Endothelial cell of hepatic sinusoid (primary cell): ENCODE measurements at regions not wholly inside any gene's neighbourhood (a gene's known extent, or its start where the extent isn't known, plus 50 kb on each side); places are given as distances from the start of the nearest gene placed in this dataset.

ENCODE experiments used
- in situ Hi-C: cut with HindIII; loops from 2 replicates; pipeline ENCODE4 v1.10.0; 2017; ENCODE audit warnings: low sequenced_read_pairs

- in situ Hi-C loops = no loop called here
These were observed 2249.2 kb upstream of the C9orf72 start for GRCh38 chr9:29822458-29822857.

GRCh38 chr9:29826421-29826820 lies 2253.1 kb upstream of the C9orf72 start:
- in situ Hi-C loops = no loop called here

GRCh38 chr9:29830821-29831220 lies 2257.5 kb upstream of the C9orf72 start:
- in situ Hi-C loops = no loop called here

DNA sequence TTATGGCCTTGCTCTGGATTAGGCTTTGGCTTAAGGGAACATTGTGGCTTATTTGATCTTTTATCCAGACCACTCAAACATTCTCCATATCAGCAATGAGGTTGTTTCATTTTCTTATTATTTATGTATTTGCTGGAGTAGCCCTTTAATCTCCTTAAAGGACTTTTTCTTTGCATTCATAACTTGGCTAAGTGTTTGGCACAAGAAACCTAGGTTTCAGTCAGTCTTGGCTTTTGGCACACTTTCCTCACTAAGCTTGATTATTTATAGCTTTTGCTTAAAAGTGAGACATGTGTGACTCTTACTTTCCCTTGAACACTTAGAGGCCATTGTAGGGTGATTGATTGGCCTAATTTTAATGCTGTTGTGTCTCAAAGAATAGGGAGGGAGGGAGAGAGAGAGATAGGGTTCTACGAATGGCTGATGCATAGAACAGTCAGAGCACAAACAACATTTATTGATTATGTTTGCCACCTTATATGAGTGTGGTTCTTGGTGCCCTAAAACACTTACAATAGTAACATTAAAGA lies 2265.3 kb upstream of the C9orf72 start:
- in situ Hi-C loops = no loop called here

DNA sequence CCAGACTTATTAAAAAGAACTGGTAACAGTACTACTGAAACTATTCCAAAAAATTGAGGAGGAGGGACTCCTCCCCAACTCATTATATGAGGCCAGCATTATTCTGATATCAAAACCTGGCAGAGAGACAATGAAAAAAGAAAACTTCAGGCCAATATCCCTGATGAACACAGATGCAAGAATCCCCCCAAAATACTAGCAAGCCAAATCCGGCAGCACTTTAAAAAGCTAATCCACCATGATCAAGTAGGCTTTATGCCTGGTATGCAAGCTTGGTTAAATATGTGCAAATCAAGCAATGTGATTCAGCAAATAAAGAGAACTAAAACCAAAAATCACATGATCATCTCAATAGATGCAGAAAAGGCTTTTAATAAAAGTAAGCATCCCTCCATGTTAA lies 2271.0 kb upstream of the C9orf72 start:
- in situ Hi-C loops = no loop called here

GRCh38 chr9:29850664-29851063 lies 2277.4 kb upstream of the C9orf72 start:
- in situ Hi-C loops = no loop called here

- in situ Hi-C loops = no loop called here
These were observed 2288.5 kb upstream of the C9orf72 start for GRCh38 chr9:29861803-29862202.

- in situ Hi-C loops = no loop called here
These were observed 2292.6 kb upstream of the C9orf72 start for GRCh38 chr9:29865764-29866313.

- in situ Hi-C loops = no loop called here
These were observed 2293.3 kb upstream of the C9orf72 start for GRCh38 chr9:29866556-29866955.

DNA sequence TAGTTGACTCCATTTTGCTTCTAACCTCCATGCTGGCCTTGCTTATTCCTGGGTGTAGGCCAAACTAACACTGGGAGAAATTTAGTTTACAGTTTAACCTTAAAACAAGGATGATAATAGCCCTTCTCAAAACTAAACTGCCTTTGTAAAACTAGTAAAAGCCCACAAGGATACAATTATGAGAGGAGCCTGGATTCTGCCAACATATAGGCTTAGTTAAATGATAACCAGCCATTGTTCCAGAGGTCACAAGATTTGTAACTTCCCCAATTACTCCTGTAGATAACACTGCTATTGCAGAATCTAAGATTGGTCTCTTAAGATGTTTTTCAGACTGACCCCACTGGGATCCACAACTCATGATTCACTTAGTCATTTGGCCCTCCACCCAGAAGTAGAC lies 2300.3 kb upstream of the C9orf72 start:
- in situ Hi-C loops = no loop called here

GRCh38 chr9:29875547-29875946 lies 2302.3 kb upstream of the C9orf72 start:
- in situ Hi-C loops = no loop called here

DNA sequence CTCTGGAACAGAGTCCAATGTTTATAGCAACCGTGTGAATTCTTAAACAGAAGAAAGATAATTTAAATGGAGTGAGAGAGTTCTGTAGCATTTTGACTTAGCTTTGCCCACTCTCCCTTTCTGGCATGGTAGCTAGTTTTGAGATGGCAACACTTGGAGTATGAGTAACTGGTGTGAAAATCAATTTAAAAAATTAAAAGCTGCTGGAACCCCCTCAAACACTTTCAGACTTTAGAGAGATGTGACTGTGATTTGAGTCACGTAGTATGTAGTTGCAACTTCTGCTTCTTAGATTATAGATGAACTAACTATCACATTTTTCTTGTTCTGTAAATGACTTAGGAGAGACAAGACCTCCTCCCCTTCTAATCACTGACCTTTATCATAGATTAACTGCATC lies 2309.5 kb upstream of the C9orf72 start:
- in situ Hi-C loops = no loop called here

DNA sequence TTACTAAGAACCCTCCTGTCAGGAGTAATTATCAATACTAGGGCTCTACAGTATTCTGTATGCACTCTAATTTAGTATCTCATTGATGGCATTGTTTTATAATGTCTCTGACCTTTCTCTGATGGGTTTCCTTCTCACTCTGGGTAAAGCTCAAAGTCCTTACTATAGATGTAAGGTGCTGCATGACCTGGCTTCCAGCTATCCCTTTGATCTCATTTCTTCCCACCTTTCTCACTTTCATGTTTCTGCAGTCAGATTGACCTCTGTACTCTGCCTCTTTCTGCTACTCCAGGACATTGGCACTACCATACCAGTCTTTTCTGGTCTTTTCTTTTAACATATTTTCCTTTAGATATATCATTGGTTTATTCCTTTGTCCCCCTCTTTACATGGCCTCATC lies 2332.8 kb upstream of the C9orf72 start:
- in situ Hi-C loops = no loop called here

DNA sequence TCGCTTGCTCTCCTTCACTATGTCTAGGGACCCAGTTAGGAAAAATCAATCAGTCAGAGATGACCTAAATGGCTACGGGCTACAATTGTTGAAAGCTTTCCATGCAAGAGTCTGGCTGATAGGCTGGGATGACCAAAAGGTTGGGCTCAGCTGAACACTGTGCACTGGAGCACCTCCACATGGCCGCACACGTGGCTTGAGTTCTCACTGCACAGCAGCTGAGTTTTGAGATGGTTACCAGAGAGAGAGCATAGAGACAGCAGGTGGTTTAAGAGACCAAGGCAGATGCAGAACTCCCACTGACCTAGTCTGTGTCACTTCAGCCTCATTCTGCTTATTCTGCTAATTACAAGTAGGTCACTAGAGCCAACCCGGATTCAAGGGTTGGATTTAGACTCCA lies 2354.8 kb upstream of the C9orf72 start:
- in situ Hi-C loops = no loop called here

DNA sequence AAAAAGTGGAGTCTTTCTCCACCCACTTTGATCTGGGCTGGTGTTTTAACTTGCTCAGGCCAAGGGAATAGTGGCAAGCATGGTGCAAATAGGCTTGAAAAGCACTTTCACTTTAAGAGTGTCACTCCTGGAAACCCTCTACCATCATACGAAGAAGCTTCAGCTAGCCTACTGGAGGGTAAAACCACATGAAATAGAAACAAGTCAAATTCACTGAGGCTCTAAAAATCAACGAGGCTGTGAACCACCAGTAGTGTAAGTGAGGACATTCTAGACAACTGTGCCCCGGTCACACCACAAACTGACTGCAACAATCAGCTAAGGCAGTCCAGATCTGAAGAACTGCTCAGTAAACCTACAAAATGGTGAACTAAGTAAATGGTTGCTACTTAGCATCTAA lies 2366.3 kb upstream of the C9orf72 start:
- in situ Hi-C loops = no loop called here

GRCh38 chr9:29945012-29945411 lies 2371.7 kb upstream of the C9orf72 start:
- in situ Hi-C loops = no loop called here

GRCh38 chr9:29958469-29958868 lies 2385.2 kb upstream of the C9orf72 start:
- in situ Hi-C loops = no loop called here

- in situ Hi-C loops = no loop called here
These were observed 2392.6 kb upstream of the C9orf72 start for GRCh38 chr9:29965834-29966233.

GRCh38 chr9:29966247-29966646 lies 2393.0 kb upstream of the C9orf72 start:
- in situ Hi-C loops = no loop called here

- in situ Hi-C loops = no loop called here
These were observed 2395.6 kb upstream of the C9orf72 start for GRCh38 chr9:29968831-29969230.

GRCh38 chr9:29969408-29969807 lies 2396.1 kb upstream of the C9orf72 start:
- in situ Hi-C loops = no loop called here

- in situ Hi-C loops = no loop called here
These were observed 2396.8 kb upstream of the C9orf72 start for GRCh38 chr9:29969856-29970647.

DNA sequence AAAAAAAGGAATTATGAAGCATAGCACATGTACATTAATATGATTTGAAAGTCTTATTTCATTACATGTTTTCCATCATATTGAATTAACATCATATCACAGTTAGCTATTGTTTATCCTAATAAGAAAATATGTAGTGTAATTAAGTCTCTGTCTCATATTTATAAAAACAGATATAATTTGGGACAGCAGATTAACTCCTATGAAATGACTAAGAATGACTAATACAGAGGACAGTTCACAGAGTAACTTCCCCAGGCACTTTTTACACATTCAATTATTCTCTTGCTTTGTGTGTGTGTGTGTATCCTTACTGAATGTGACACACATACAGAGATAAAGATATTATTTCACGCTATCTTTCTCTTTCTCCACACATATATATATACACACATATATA lies 2400.9 kb upstream of the C9orf72 start:
- in situ Hi-C loops = no loop called here
